ENCODE measurements at regions not wholly inside any gene's neighbourhood (a gene's known extent, or its start where the extent isn't known, plus 50 kb on each side); places are given as distances from the start of the nearest gene placed in this dataset.

- intact Hi-C loops (cut with micrococcal nuclease) = no loop called here
- DNase-seq = no peak
- no peak overlapping the region for H3K27ac Mint-ChIP-seq
- H3K4me3 Mint-ChIP-seq = no peak overlapping the region
- no peak for ATAC-seq (ENCODE audit: low read depth)
- no peaks in the 10 kb centered on the region for H3K9me3 Mint-ChIP-seq
- ChIA-PET POLR2A (no interaction called here), CTCF (no interaction called here)
- TF ChIP-seq CTCF (IDR thresholded peaks at IDR 0.05) = no peak
- H3K36me3 Mint-ChIP-seq (ENCODE audit: low read depth) = no peaks in the 10 kb centered on the region
- H3K4me1 Mint-ChIP-seq = no peaks in the 10 kb centered on the region
- no peaks in the 10 kb centered on the region for H3K27me3 Mint-ChIP-seq
Observed at GRCh38 chr5:96072138-96072790, 110.6 kb upstream of the ELL2 start.

- POLR2A ChIA-PET = no interaction called here
- no peak for TF ChIP-seq CTCF (IDR thresholded peaks at IDR 0.05)
Observed at GRCh38 chr5:96070622-96071225, 109.1 kb upstream of the ELL2 start.

GRCh38 chr5:96067894-96068614, 106.4 kb upstream of the ELL2 start:
- no peaks in the 10 kb centered on the region for H3K27me3 Mint-ChIP-seq
- no peak for TF ChIP-seq CTCF (IDR thresholded peaks at IDR 0.05)
- intact Hi-C loops (cut with micrococcal nuclease) = no loop called here
- no peaks in the 10 kb centered on the region for H3K9me3 Mint-ChIP-seq
- ATAC-seq (ENCODE audit: low read depth) (no peak), DNase-seq (no peak)
- H3K36me3 Mint-ChIP-seq (ENCODE audit: low read depth) = no peaks in the 10 kb centered on the region
- no peak overlapping the region for H3K27ac Mint-ChIP-seq
- H3K4me3 Mint-ChIP-seq = no peak overlapping the region
- CTCF ChIA-PET = no interaction called here
- POLR2A ChIA-PET = no interaction called here
- H3K4me1 Mint-ChIP-seq = no peaks in the 10 kb centered on the region

More at GRCh38 chr5:96070622-96071225, 109.1 kb upstream of the ELL2 start:
- H3K27me3 Mint-ChIP-seq = no peaks in the 10 kb centered on the region
- no peaks in the 10 kb centered on the region for H3K36me3 Mint-ChIP-seq (ENCODE audit: low read depth)
- ATAC-seq (ENCODE audit: low read depth) (no peak), DNase-seq (no peak)
- no peaks in the 10 kb centered on the region for H3K9me3 Mint-ChIP-seq
- CTCF ChIA-PET = no interaction called here
- no peak overlapping the region for H3K27ac Mint-ChIP-seq
- no peak overlapping the region for H3K4me3 Mint-ChIP-seq
- H3K4me1 Mint-ChIP-seq = no peaks in the 10 kb centered on the region
- intact Hi-C loops (cut with micrococcal nuclease) = no loop called here

- POLR2A ChIA-PET = no interaction called here
Observed at GRCh38 chr5:96067251-96067650, 105.6 kb upstream of the ELL2 start.

More at GRCh38 chr5:96067251-96067650, 105.6 kb upstream of the ELL2 start:
- Mint-ChIP-seq H3K36me3 (ENCODE audit: low read depth) (no peaks in the 10 kb centered on the region), H3K27me3 (no peaks in the 10 kb centered on the region), H3K27ac (no peak overlapping the region), H3K4me3 (no peak overlapping the region), H3K9me3 (no peaks in the 10 kb centered on the region), H3K4me1 (no peaks in the 10 kb centered on the region)
- ATAC-seq (ENCODE audit: low read depth) (no peak), DNase-seq (no peak)
- CTCF ChIA-PET = no interaction called here
- TF ChIP-seq CTCF (IDR thresholded peaks at IDR 0.05) = no peak
- intact Hi-C loops (cut with micrococcal nuclease) = no loop called here
